Right lobe of liver (tissue), 4 donors: ENCODE measurements at regions not wholly inside any gene's neighbourhood (a gene's known extent, or its start where the extent isn't known, plus 50 kb on each side); places are given as distances from the start of the nearest gene placed in this dataset.

Experiments used
- POLR2A ChIP-seq: fragments of 450-650 bp; IDR thresholded peaks from one replicate; pipeline ENCODE4 v1.6.1; 2017; ENCODE audit warnings: antibody characterized with exemption, mild to moderate bottlenecking
- TF ChIP-seq, protein P1 (sequence below), 4 donors: fragments of 200-600 bp in 3 of 4; fragments of 450-650 bp in 1 of 4; IDR thresholded peaks; one replicate each; pipeline versions ENCODE4 v1.5.1 to v1.8.0; 2016 to 2022; ENCODE audit warnings: antibody characterized with exemption in 4 of 4, mild to moderate bottlenecking in 2 of 4
- donor health status: DM: no; HTN: no; CAD: no.
- donor health status: DM: no; HTN: no; CAD: no.
- donor health status: DM: no; HTN: yes; CAD: no.

DNA sequence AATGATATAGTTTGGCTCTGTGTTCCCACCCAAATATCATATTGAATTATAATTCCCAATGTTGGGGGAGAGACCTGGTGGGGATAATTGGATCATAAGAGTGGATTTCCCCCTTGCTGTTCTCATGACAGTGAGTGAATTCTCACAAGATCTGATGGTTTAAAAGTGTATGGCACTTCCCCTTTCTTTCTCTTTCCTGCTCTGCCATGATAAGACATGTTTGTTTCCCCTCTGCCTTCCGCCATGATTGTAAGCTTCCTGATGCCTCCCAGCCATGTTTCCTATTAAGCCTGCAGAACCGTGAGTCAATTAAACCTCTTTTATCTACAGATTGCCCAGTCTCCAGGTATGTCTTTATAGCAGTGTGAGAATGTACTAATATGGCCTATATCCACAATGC, 126.7 kb upstream of the GMNC start:
- TF ChIP-seq POLR2A: no peak
- TF ChIP-seq, protein P1, sequence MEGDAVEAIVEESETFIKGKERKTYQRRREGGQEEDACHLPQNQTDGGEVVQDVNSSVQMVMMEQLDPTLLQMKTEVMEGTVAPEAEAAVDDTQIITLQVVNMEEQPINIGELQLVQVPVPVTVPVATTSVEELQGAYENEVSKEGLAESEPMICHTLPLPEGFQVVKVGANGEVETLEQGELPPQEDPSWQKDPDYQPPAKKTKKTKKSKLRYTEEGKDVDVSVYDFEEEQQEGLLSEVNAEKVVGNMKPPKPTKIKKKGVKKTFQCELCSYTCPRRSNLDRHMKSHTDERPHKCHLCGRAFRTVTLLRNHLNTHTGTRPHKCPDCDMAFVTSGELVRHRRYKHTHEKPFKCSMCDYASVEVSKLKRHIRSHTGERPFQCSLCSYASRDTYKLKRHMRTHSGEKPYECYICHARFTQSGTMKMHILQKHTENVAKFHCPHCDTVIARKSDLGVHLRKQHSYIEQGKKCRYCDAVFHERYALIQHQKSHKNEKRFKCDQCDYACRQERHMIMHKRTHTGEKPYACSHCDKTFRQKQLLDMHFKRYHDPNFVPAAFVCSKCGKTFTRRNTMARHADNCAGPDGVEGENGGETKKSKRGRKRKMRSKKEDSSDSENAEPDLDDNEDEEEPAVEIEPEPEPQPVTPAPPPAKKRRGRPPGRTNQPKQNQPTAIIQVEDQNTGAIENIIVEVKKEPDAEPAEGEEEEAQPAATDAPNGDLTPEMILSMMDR (IDR thresholded peaks at IDR 0.05): no peak
